GM21360 (cell line): ENCODE measurements at regions not wholly inside any gene's neighbourhood (a gene's known extent, or its start where the extent isn't known, plus 50 kb on each side); places are given as distances from the start of the nearest gene placed in this dataset.

Source experiments
- ATAC-seq: cut with Tn5 transposase; IDR thresholded peaks from one replicate; pipeline ENCODE4 v1.9.1; 2021; ENCODE audit warnings: mild to moderate bottlenecking, moderate library complexity; ENCODE audit not compliant: unreplicated experiment

DNA sequence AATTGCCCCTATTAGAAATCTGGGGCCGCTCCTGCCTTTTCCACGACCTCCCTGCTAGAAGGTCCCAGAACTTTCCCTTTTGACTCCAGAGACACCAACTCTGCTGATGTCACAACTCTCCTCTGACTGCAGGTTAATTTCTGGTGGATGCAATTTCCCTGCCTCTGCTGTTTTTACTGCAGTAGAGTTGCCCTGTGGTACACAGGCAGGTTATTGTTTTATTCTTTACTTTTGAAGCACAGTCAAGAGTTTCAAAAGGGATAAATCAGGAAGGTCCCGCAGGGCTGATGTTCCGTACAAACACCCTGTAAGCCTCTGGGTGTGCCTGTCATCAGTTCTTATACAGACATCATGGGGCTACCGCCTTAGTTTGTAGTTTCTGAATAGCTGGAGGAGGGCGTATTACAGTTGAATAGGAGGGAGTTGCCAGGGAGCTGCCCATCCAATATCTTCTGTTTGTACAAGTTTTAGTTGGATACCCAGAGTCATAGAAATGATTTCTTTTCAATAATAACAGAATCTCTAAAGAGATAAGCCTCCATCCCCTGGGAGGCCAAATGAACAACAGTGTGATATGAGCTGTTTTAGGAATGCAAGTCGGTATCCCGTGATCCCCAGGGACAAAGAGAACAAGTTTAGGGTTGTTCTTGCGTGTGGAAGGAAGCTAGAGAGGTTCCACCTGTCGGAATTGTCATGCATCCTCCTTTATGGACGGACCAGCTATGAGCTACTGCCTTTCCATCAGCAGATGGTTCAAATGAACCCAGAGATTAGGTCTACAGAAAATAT lies 108.4 kb upstream of the COPS8 start:
- ATAC-seq = no peak

- no peak for ATAC-seq
These were observed 107.8 kb upstream of the COPS8 start for GRCh38 chr2:236977852-236978398.

GRCh38 chr2:236979664-236980063 lies 106.0 kb upstream of the COPS8 start:
- ATAC-seq = no peak

DNA sequence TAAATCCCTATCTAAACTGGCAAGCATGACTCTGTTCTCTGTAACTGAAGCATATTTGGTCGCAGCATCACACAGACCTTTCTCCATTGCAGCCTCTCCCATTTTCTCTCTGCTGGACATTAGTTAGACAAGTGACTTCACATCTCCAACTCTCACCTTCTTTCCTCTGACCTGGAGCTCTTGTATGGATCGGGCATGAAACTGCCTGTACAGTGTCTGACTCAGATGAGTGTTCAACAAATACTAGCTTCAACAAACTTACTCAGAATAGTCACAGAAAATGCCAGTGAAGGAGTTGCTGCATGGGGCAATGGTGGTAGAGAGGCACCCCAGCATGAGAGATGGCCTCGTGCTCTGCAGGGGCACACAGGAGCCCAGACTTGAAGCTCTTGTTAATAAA lies 104.7 kb upstream of the COPS8 start:
- ATAC-seq = no peak

- ATAC-seq = no peak
These were observed 103.8 kb upstream of the COPS8 start for GRCh38 chr2:236981701-236982485.

DNA sequence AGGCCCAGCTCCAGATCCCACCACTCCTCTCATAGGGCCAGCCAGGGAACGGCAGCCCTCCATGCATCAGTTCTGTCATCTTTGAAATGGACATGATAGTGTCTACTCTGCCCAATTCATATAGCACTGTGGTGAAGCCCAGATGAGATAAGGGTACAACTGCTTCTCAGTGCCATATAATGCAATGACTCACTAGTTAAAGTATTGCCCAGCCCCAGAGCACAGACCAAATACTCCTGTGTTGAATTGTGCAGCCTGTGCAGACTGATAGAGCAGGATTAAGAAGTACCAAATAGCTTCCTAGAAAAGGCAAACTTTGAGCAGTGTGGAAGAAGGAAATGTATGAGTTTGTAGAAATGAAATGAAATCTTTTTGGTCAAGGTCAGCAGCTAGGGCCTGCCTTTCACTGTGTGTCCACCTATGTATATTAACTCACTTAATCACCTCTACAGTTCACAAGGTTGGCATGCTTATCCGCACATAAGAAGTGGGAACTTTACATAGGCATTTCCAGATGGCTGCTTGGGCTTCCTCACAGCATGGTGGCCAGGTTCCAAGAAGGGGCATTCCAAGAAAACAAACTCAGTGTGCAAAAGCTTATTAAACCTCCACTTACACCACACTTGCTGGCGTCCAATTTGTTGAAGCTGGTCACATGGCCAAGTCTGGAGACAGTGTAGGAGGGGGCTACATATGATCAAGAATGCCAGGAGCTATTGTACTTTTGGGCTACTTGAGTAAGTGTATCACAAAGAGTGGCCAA lies 102.8 kb upstream of the COPS8 start:
- no peak for ATAC-seq

DNA sequence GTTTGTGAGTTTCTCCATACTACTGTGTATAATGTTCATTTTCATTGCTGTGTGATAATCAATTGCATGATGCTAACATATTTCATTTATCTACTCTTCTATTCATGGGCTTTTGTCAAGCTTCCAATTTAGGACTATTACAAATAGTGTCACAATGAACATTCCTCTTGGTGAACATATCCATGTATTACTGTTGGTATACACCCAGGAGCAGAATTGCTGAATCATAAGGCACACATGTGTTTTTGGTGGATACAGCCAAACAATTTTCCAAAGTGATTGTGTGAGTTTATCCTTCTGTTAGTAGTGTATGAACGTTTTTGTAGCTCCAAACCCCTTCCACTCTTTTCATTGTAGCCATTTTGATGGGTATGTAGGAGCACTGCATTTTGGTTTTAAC lies 101.6 kb upstream of the COPS8 start:
- no peak for ATAC-seq

DNA sequence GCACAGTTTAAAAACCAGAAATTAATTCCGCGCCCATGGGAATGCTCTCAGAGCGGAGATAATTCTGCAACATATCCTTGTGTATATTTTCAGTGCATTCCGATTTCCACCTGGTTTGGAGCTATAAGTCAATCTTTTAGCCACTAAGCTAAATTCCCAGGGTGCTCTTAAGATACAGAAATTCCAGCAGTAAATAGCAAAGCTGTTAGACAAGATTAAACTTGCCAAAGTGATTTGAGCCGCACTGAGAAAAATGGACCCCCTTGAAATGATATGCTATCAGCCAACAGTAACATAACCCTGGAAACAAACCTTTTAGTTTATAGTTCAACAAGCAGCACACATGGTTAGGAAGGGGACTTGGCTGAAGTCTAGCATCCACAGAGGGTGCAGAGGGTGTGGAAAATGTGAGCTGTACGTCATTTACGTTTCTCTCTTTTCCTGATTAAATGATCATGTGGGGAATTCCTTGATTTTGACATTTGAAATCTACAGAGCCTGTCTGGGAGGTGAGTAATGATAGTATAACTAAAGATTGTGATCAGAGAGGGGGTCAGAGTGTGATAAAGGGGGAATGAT lies 99.8 kb upstream of the COPS8 start:
- ATAC-seq = no peak

- ATAC-seq = no peak
These were observed 99.0 kb upstream of the COPS8 start for GRCh38 chr2:236986524-236987330.

- no peak for ATAC-seq
These were observed 97.5 kb upstream of the COPS8 start for GRCh38 chr2:236988216-236988615.

- ATAC-seq = no peak
These were observed 96.7 kb upstream of the COPS8 start for GRCh38 chr2:236988690-236989624.

- ATAC-seq = no peak
These were observed 95.1 kb upstream of the COPS8 start for GRCh38 chr2:236990552-236990951.

- no peak for ATAC-seq
These were observed 93.8 kb upstream of the COPS8 start for GRCh38 chr2:236991874-236992273.

DNA sequence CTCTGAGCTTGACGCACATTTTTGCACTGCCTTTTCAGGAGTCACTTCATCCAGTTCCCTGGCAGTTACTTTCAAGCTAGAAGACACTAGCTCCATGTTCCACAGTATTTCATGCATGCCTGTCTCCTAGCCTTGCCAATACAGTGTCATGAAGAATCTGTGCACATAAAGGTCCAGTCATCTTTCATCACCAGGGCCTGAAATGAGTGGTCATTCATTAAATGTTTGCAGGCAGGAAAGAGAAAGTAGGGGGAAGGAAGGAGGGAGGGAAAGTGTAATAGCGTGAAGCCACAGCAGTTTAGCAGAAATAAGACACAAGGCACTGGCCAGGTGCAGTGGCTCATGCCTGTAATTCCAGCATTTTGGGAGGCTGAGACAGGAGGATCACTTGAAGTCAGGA lies 92.4 kb upstream of the COPS8 start:
- ATAC-seq = no peak

- no peak for ATAC-seq
These were observed 91.3 kb upstream of the COPS8 start for GRCh38 chr2:236994361-236994760.

- no peak for ATAC-seq
These were observed 88.5 kb upstream of the COPS8 start for GRCh38 chr2:236997069-236997715.

GRCh38 chr2:236998236-236998635 lies 87.5 kb upstream of the COPS8 start:
- no peak for ATAC-seq

DNA sequence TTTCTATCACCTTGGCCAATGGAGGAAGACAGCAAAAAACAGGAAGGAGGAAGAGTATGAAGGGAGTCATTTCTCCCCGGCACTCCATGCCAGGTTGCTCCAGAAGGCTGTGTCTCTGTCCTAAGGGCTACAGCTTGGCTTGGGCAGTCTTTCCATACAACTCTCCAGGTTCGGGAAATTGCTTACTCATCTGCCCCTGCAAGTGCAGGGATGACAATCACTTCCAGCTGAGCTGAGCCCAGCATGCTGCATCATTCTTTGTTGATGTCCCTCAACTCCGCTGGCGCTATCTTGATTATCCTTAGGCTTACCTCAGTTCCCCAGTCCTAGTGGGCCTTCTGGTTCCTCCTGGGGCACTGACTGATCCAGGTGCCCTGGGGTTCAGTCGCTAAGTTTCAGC lies 86.9 kb upstream of the COPS8 start:
- ATAC-seq = no peak

- ATAC-seq = no peak
These were observed 85.2 kb upstream of the COPS8 start for GRCh38 chr2:237000481-237000880.
